Loucy (cell line): ENCODE measurements at regions not wholly inside any gene's neighbourhood (a gene's known extent, or its start where the extent isn't known, plus 50 kb on each side); places are given as distances from the start of the nearest gene placed in this dataset.

ENCODE experiments used
- EZH2phosphoT487 ChIP-seq: fragments of 200-600 bp; IDR thresholded peaks from 2 replicates; pipeline ENCODE4 v1.6.1; 2018; ENCODE audit warnings: antibody characterized with exemption, mild to moderate bottlenecking, moderate library complexity, borderline replicate concordance
- TF ChIP-seq, protein P1 (sequence below): fragments of 200-600 bp; sonication (generic); conservative IDR thresholded peaks from 2 replicates; pipeline ENCODE4 v1.5.1; 2014; ENCODE audit warnings: mild to moderate bottlenecking, antibody characterized with exemption, low read length

DNA sequence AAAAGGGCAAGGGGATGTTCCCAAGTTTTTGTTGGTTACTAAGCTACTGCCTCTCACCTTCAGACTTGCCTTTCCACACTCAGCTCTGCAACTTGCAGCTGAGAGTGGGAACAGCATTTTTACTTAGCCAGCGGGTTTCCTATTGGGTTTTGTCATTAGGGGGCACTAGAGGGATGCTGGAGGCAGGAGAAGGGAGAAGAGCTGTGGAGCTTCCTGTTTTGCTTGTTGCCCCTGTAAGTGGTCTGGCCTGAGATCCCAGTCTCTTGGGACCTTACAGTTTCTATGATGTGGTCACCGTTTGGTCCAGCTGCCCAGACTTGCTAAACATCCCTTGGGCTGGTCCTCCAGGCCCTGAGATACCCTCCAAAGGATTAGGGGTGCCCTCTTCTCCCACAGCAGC, 209.6 kb upstream of the NLRP1 start:
- TF ChIP-seq, protein P1, sequence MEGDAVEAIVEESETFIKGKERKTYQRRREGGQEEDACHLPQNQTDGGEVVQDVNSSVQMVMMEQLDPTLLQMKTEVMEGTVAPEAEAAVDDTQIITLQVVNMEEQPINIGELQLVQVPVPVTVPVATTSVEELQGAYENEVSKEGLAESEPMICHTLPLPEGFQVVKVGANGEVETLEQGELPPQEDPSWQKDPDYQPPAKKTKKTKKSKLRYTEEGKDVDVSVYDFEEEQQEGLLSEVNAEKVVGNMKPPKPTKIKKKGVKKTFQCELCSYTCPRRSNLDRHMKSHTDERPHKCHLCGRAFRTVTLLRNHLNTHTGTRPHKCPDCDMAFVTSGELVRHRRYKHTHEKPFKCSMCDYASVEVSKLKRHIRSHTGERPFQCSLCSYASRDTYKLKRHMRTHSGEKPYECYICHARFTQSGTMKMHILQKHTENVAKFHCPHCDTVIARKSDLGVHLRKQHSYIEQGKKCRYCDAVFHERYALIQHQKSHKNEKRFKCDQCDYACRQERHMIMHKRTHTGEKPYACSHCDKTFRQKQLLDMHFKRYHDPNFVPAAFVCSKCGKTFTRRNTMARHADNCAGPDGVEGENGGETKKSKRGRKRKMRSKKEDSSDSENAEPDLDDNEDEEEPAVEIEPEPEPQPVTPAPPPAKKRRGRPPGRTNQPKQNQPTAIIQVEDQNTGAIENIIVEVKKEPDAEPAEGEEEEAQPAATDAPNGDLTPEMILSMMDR, result no peak
- no peak for TF ChIP-seq EZH2phosphoT487
